ENCODE measurements at regions not wholly inside any gene's neighbourhood (a gene's known extent, or its start where the extent isn't known, plus 50 kb on each side); places are given as distances from the start of the nearest gene placed in this dataset.
"Not testable (repeated sequence)": the region's sequence is repeated elsewhere in the genome, so short reads cannot be mapped to it uniquely, and the experiment has no call there.

DNA sequence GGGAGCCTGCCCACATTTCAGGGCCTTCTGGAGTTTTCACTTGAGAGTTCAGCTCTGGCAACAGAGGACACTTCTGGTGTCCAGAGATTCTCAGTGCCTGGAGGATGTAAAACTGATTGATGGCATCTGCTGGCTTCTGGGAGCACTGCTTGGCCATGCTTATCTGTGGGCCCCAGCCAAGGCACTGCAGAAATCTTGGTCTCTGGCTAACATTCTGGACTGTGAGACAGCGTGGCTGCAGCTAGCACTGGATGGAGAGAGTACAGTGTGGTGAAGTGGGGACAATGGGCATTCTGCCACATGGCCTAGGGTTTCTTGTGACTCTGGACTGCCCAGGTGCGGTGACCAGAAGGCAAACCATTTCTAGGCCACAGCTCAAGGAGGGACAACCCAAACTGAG, 1479.4 kb upstream of the DEFB115 start:
- H3K27ac ChIP-seq (ENCODE audit: insufficient read depth, low read length); intact Hi-C loops (cut with micrococcal nuclease); H2AFZ ChIP-seq (replicated peaks; ENCODE audit: low read length, poor library complexity); H3K4me3 ChIP-seq (ENCODE audit: insufficient read depth, low read depth, low read length); H3K23ac ChIP-seq (ENCODE audit: low read depth, low read length); H3K36me3 ChIP-seq (ENCODE audit: control insufficient read depth, insufficient read depth, low read length); H2BK120ac ChIP-seq (ENCODE audit: low read depth, low read length); ATAC-seq (ENCODE audit: low read depth); H2BK5ac ChIP-seq (ENCODE audit: low read depth, low read length, poor library complexity, severe bottlenecking); H4K8ac ChIP-seq (ENCODE audit: low read depth in 2 of 2, low read length in 2 of 2); H3K14ac ChIP-seq (replicated peaks; ENCODE audit: low read depth, low read length); H3K4me1 ChIP-seq (ENCODE audit: control insufficient read depth, insufficient read depth, low read length); H3K4ac ChIP-seq (ENCODE audit: low read depth, low read length); CTCF ChIA-PET; POLR2A ChIA-PET (ENCODE audit: unreplicated experiment); H2AK5ac ChIP-seq (ENCODE audit: low read depth, low read length); H2BK20ac ChIP-seq (ENCODE audit: low read depth, low read length); H2AK9ac ChIP-seq (replicated peaks; ENCODE audit: low read depth, low read length, poor library complexity); H3K56ac ChIP-seq (ENCODE audit: extremely low read depth, insufficient read depth, low read length); H4K20me1 ChIP-seq (ENCODE audit: insufficient read depth, low read length); H3K18ac ChIP-seq (ENCODE audit: low read depth, low read length); DNase-seq; H4K91ac ChIP-seq (ENCODE audit: insufficient read depth, low read depth, low read length); dilution Hi-C loops (cut with HindIII; ENCODE audit: low sequenced_read_pairs, unreplicated experiment); H3K9me1 ChIP-seq (ENCODE audit: insufficient read depth, low read length); H3K79me1 ChIP-seq (ENCODE audit: low read depth in 1 of 2, low read length in 2 of 2); H3K9ac ChIP-seq (ENCODE audit: low read depth, low read length); BruUV-seq (replicated peaks); H3K9me3 ChIP-seq (ENCODE audit: control insufficient read depth, insufficient read depth, low read length); H2BK15ac ChIP-seq (ENCODE audit: low read depth, low read length); in situ Hi-C loops (cut with MboI; ENCODE audit: low sequenced_read_pairs); H3K4me2 ChIP-seq (ENCODE audit: low read depth, low read length); H3K27me3 ChIP-seq (ENCODE audit: control insufficient read depth, insufficient read depth, low read length); H4K5ac ChIP-seq (ENCODE audit: low read depth, low read length): not testable (repeated sequence)
- WGBS, 2 experiments (ENCODE audit: extremely low coverage in 2 of 2, insufficient read length in 1 of 2): no CpG with 5 or more reads among the region's 2 CpGs

DNA sequence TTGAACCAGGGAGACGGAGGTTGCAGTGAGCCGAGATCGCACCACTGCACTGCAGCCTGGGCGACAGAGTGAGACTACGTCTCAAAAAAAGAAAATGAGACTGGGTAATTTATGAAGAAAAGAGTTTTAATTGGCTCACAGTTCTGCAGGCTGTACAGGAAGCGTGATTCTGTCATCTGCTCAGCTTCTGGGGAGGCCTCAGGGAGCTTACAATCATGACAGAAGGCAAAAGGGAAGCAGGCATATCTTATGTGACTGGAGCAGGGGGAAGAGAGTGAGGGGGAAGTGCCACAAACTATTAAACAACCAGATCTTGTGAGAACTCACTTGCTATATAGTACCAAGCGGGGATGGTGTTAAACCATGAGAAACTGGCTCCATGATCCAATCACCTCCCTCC, 1476.2 kb upstream of the DEFB115 start:
- H2AK9ac ChIP-seq (replicated peaks; ENCODE audit: low read depth, low read length, poor library complexity); H2BK15ac ChIP-seq (ENCODE audit: low read depth, low read length); in situ Hi-C loops (cut with MboI; ENCODE audit: low sequenced_read_pairs); H3K23ac ChIP-seq (ENCODE audit: low read depth, low read length); H3K4me1 ChIP-seq (ENCODE audit: control insufficient read depth, insufficient read depth, low read length); DNase-seq; H3K79me1 ChIP-seq (ENCODE audit: low read depth in 1 of 2, low read length in 2 of 2); H3K4me2 ChIP-seq (ENCODE audit: low read depth, low read length); H2AK5ac ChIP-seq (ENCODE audit: low read depth, low read length); H4K8ac ChIP-seq (ENCODE audit: low read depth in 2 of 2, low read length in 2 of 2); H3K4ac ChIP-seq (ENCODE audit: low read depth, low read length); H2BK120ac ChIP-seq (ENCODE audit: low read depth, low read length); dilution Hi-C loops (cut with HindIII; ENCODE audit: low sequenced_read_pairs, unreplicated experiment); H3K27me3 ChIP-seq (ENCODE audit: control insufficient read depth, insufficient read depth, low read length); H3K18ac ChIP-seq (ENCODE audit: low read depth, low read length); POLR2A ChIA-PET (ENCODE audit: unreplicated experiment); BruUV-seq (replicated peaks); H2BK5ac ChIP-seq (ENCODE audit: low read depth, low read length, poor library complexity, severe bottlenecking); H3K14ac ChIP-seq (replicated peaks; ENCODE audit: low read depth, low read length); H4K20me1 ChIP-seq (ENCODE audit: insufficient read depth, low read length); H3K9ac ChIP-seq (ENCODE audit: low read depth, low read length); intact Hi-C loops (cut with micrococcal nuclease); H3K36me3 ChIP-seq (ENCODE audit: control insufficient read depth, insufficient read depth, low read length); ATAC-seq (ENCODE audit: low read depth); CTCF ChIA-PET; H3K56ac ChIP-seq (ENCODE audit: extremely low read depth, insufficient read depth, low read length); H3K9me3 ChIP-seq (ENCODE audit: control insufficient read depth, insufficient read depth, low read length); H2AFZ ChIP-seq (replicated peaks; ENCODE audit: low read length, poor library complexity); H4K5ac ChIP-seq (ENCODE audit: low read depth, low read length); H3K27ac ChIP-seq (ENCODE audit: insufficient read depth, low read length); H3K9me1 ChIP-seq (ENCODE audit: insufficient read depth, low read length); H4K91ac ChIP-seq (ENCODE audit: insufficient read depth, low read depth, low read length); H2BK20ac ChIP-seq (ENCODE audit: low read depth, low read length); H3K4me3 ChIP-seq (ENCODE audit: insufficient read depth, low read depth, low read length): not testable (repeated sequence)
- WGBS, 2 experiments (ENCODE audit: extremely low coverage in 2 of 2, insufficient read length in 1 of 2): 67% methylated on average over 3 of the region's 7 CpGs; no CpG with 5 or more reads in 1 of the 2 experiments

All from IMR-90 (cell line).